GM18909 (cell line): ENCODE measurements at regions not wholly inside any gene's neighbourhood (a gene's known extent, or its start where the extent isn't known, plus 50 kb on each side); places are given as distances from the start of the nearest gene placed in this dataset.
"Not testable (repeated sequence)": the region's sequence is repeated elsewhere in the genome, so short reads cannot be mapped to it uniquely, and the experiment has no call there.

Experiments
- ATAC-seq: cut with Tn5 transposase; IDR thresholded peaks from one replicate; pipeline ENCODE4 v1.9.1; 2021; ENCODE audit warnings: mild to moderate bottlenecking; ENCODE audit not compliant: unreplicated experiment, poor library complexity

DNA sequence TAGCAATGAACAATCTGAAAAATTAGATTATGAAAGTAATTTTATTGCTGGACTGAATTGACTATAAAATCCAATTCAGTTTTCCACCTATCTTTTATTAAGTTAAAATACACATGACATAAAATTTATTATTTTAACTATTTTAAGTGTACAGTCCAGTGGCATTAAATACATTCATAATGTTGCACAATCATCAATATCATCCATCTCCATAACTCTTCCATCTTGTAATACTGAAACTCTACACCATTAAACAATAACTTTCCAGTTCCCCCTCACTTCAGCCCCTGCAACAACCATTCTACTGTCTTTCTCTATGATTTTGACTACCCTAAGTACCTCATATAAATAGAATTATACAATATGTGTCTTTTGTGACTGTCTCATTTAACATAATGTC, 200.6 kb upstream of the ITGA1 start:
- ATAC-seq, result no peak

DNA sequence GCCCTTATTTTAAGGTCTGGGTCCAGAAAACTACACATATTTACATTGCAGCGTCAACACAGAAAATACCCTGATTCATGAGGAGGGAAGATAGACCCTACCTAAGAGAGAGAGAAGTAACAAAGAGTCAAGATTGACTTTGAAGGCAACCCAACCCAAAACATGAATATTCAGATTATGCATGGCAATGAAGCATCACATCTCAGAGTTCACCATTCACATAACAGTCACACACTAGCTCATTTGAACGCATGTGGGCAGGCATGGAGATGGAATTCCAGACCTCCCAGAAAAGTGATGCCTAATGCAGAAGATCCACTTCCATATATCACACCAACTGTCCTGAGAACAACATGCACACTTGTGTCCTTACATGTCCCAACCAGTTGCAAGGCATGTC, 190.1 kb upstream of the ITGA1 start:
- ATAC-seq, result no peak

GRCh38 chr5:52598968-52599367, 188.7 kb upstream of the ITGA1 start:
- ATAC-seq, result no peak

DNA sequence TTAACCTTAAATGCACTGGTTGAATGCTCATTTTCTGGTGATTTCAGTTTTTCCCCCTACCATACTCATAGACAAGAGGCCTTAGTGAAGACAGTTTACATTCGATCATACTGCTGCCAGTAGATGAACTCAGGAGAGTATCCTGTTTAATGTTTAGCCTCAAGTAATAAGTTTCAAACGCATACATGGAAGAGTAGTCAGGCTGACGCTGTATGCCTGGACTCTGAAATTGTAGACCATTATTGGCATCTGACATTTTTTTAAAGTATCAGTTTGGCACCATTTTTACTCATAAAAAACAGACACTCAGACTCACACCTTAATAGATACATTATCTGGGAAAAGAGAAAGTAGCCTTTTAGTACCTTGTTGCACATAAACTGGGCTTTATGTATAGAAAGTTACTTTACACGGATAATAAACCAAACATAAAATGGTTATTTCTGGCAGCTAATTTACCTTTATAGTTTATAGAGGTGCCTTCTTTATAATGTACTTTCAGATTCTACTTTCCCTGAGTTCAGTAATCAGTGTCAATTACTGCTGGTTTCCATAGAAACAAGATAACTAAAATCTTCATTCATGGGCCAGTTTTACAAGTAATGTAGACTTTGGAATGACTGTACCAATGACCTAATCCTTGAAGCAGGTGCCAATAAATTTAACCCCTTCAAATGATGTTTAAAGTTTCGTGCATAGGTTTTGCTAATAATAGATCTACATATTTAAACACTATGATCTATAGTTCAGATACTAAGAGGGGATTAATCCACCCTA, 183.8 kb upstream of the ITGA1 start:
- ATAC-seq, result no peak

- ATAC-seq, result no peak
Observed at GRCh38 chr5:52605317-52606313, 182.1 kb upstream of the ITGA1 start.

- ATAC-seq, result no peak
Observed at GRCh38 chr5:52607227-52607824, 180.4 kb upstream of the ITGA1 start.

DNA sequence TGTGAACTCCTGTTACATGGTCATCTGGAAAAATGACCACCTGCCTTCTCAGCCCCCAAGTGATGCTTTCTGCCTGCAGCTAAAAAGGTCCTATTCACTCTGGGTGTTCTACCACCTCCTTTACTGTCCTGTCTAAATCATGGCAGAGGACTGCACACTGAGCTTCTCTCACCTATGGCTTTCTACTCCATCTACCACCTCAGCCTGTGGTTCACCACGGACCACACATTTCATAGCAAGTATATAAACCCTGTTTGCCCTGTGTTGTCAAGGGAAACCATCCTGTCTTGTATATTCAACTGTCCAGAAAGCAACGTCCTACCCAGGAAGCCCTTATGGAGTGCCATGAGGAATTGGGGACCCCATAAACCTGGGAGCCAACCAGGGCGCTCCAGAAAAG, 167.4 kb upstream of the ITGA1 start:
- ATAC-seq, result no peak

- ATAC-seq, result no peak
Observed at GRCh38 chr5:52623291-52623690, 164.4 kb upstream of the ITGA1 start.

GRCh38 chr5:52624291-52624690, 163.4 kb upstream of the ITGA1 start:
- ATAC-seq, result no peak

DNA sequence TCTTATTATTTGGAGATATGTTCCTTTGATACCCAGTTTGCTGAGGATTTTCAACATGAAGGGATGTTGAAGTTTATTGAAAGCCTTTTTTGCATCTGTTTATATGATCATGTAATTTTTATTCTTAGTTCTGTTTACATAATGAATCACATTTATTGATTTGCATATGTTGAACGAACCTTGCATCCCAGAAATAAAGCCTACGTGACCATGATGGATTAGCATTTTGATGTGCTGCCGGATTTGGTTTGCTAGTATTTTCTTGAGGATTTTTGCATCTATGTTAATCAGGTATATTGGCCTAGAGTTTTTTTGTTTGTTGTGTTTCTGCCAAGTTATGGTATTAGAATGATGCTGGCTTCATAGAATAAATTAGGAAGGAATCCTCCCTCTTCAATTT, 161.4 kb upstream of the ITGA1 start:
- no peak for ATAC-seq

GRCh38 chr5:52627740-52628139, 160.0 kb upstream of the ITGA1 start:
- no peak for ATAC-seq

DNA sequence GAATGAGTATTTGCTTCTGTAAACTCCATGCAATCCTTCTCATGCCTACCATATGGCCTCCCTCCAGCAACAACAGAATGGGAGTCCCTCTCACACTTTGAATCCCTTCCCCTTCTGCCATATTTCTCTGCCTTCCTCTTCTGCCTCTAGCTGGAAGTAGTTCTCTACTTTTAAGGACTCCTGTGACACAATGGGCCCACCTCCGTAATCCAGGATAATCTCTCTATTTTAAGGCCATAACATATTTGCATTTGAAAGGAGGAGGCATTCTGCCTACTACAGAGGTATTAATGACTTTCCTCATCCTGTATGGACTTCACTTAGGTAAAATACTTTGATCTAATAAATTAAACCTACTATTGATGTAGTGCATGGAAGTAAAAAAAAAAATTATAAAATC, 155.4 kb upstream of the ITGA1 start:
- ATAC-seq, result no peak

DNA sequence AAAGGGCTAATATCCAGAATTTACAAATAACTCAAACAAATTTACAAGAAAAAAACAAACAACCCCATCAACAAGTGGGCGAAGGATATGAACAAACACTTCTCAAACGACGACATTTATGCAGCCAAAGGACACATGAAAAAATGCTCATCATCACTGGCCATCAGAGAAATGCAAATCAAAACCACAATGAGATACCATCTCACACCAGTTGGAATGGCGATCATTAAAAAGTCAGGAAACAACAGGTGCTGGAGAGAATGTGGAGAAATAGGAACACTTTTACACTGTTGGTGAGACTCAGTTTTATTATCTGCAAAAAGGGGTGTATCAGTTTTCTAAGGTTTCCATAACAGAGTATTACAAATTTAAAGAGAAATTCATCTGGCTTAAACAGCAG, 153.5 kb upstream of the ITGA1 start:
- ATAC-seq, result not testable (repeated sequence)

GRCh38 chr5:52638732-52639131, 149.0 kb upstream of the ITGA1 start:
- no peak for ATAC-seq

DNA sequence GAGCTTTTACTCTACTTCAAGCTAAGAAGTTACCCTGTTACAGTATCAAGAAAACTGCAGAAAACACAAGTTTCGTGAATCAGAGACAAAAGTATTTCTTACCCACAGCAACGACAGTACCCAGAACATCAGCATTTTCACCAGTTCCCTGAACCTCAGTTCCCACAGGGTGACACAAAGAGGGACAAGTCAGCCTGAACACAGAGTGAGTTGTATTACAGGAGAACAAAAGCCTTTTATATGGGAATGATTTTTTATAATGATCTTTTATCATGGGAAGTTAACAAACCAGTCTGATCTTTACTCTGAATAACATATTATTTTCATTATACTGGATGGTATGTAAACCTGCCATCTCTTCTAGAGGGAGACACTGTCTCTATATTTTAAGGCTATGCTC, 139.0 kb upstream of the ITGA1 start:
- ATAC-seq, result no peak

GRCh38 chr5:52655163-52655562, 132.6 kb upstream of the ITGA1 start:
- no peak for ATAC-seq

GRCh38 chr5:52656569-52657246, 131.0 kb upstream of the ITGA1 start:
- no peak for ATAC-seq

GRCh38 chr5:52657247-52657645, 130.5 kb upstream of the ITGA1 start:
- no peak for ATAC-seq

- ATAC-seq, result no peak
Observed at GRCh38 chr5:52658246-52658645, 129.5 kb upstream of the ITGA1 start.

- no peak for ATAC-seq
Observed at GRCh38 chr5:52660621-52661020, 127.1 kb upstream of the ITGA1 start.
